DMS 273 treated with DMSO at 0.1 percent for 48 hours (cell line): ENCODE measurements at regions not wholly inside any gene's neighbourhood (a gene's known extent, or its start where the extent isn't known, plus 50 kb on each side); places are given as distances from the start of the nearest gene placed in this dataset.

ENCODE experiments used
- DNase-seq: peaks from one replicate; lab custom pipeline; 2025; lab: John Stamatoyannopoulos, UW

GRCh38 chr22:48238284-48238915, 1476.0 kb downstream of the TBC1D22A start:
- no peak for DNase-seq

DNA sequence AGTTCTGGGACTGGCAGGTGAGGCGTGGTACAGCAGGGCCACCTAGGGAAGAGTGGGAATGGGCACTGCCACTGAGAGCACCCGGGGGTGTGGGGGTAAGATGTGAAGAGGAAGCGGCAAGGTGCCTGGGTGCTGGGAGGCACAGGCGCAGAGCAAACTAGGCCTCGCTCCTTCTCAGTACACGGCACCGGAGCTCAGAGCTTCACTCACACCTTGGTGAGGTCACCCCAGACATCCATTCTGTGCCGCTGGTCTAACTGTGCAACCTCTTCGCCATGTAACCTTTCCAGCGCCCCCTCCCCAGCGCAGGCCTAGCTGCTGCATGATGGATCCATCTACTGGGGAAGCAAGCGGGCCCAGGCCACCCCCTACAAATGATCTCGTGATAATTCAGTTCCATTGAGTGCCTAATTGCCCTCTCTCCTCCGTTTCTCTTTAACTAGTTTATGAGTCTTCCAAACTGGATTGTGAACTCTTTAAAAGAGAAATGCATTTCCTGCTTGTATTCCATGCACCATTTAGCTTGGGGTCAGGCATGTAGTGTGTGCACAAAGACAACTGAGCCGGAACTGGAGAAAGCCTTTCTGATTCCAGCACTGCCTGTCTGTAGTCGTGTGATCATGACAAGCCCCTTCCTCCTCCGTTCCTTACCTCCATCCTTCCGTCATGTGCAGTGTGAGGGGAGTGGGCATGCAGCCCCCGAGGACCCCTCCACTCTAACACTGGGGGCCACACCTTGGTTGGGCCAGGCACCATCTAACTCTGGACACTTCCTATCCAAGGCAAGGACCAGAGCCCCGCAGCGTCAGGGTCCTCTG, 1475.2 kb downstream of the TBC1D22A start:
- DNase-seq, result no peak

DNA sequence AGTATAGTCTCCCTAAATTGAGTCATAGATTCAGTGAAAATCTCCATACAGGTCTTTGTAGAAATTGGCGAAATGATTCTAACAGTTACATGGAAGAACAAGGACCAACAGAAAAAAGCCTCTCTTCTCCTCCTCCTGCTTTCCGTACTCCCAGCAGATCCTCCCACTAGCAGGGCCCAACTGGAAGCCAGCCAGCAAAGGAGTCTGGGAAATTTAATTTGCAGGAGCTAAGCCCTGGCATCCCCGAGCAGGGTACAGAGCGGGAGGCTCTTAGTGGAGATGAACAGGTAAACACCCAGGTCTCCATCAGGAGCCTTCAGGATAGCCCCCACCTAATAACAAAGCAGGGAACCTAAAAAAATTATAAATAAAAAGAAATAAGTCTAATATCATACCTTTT, 1473.8 kb downstream of the TBC1D22A start:
- no peak for DNase-seq

GRCh38 chr22:48235744-48236143, 1473.3 kb downstream of the TBC1D22A start:
- no peak for DNase-seq

DNA sequence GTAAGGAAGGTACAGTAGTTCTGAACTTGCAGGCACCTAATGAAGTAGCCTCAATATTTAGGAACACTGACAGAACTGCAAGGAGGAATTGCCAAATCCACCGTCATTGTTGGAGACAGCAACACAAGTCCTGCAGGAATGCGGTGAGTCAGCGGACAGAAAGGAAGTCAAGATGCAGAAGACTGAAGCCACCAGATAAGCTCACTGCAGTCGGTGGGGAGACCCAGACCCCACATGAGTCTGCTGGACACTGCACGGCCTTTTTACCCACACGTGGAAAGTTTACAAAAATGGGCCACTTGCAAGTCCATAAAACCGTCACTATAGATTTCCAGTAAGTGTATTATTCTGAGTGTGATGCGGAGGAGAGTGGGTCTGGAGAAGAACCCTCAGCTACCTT, 1471.6 kb downstream of the TBC1D22A start:
- DNase-seq, result no peak

GRCh38 chr22:48233586-48233985, 1471.1 kb downstream of the TBC1D22A start:
- no peak for DNase-seq

DNA sequence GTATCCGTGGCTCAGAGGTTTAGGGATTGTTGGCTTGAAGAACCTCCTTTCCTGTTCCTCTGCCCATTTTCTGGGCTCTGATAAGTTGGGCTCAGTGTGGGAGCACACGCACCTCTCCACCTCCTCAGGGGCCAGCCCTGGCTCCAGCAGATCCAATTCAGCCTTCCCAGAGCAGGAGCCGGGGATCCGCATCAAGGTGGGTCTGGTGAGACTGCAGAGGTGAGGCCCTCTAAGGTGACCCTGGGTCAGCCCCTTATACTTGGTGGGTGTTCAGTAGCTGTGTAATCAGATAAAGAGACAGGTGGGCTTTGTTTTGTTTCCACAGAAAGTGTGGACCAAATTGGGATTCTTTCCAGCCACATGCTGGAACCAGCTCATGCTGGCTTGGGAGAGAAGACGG, 1466.0 kb downstream of the TBC1D22A start:
- no peak for DNase-seq

- DNase-seq, result no peak
These were observed 1465.0 kb downstream of the TBC1D22A start for GRCh38 chr22:48227341-48228018.

- no peak for DNase-seq
These were observed 1463.9 kb downstream of the TBC1D22A start for GRCh38 chr22:48226026-48227013.

- DNase-seq, result no peak
These were observed 1461.9 kb downstream of the TBC1D22A start for GRCh38 chr22:48224332-48224731.

DNA sequence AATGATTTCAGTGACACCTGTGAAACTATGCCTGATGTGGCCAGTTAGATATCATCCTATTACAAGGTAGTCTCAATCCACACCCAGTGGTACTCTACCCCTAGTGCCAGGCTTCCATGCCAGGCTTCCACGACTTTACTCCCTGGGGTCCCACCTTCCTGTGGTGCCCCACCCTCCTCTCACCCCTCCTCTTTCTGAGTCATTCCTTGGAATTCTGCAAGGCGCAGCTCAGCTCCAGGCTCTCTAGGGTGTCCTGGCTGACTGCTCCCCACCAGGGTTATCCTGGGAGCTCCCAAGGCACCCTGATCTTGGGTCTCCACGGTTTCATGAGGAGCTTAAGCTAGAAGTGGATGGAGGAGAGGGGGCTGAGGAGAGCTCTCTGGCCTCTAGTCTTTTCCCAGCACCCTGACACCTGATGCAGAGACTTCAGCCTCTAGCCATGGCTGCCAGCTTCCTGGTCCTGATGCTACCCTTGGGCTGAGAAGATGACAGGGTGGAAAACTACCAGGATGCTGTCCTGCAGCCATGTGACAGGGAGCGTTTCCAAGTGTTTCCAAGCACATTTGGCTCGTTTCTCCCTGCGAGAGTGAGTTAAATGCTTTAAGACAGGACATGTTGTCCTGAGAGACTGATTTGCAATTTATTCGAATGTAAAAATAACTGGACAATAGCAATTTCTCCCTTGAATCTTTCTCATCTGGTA, 1461.2 kb downstream of the TBC1D22A start:
- DNase-seq, result no peak

GRCh38 chr22:48222742-48223487, 1460.5 kb downstream of the TBC1D22A start:
- DNase-seq, result no peak

- no peak for DNase-seq
These were observed 1456.5 kb downstream of the TBC1D22A start for GRCh38 chr22:48218889-48219420.

GRCh38 chr22:48217596-48217995, 1455.1 kb downstream of the TBC1D22A start:
- DNase-seq, result no peak

DNA sequence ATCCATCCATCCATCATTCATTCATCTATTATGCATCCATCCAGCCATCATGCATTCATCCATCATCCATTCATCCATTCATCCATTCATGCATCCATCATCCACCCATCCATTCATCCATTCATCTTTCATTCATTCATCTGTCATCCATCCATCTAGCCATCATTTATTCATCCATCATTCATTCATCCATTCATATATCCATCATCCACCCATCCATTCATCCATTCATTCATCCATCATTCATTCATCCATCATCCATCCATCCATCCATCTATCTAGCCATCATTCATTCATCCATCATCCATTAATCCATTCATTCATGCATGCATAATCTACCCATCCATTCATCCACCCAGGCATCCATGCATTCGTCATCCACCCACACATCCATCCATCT, 1450.3 kb downstream of the TBC1D22A start:
- no peak for DNase-seq

DNA sequence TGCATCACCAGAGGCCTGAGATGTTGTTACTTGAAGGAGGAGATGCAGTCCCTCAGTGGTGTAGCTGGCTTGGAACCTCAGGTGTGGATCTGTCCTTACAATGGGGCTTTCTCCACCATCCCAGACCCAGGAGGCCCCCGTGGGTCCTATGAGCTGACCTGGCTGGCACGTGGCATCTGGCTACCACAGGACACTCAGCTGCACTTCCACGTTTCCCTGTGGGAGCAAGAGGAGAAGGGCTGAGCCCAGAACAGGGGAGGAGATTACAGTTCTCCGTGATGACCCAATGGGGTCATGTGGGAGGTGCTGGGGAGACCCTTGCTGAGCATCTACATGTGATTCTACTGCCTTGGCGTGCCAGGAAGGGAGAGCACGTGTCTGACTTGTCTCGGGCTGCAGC, 1448.4 kb downstream of the TBC1D22A start:
- no peak for DNase-seq

- DNase-seq, result no peak
These were observed 1447.7 kb downstream of the TBC1D22A start for GRCh38 chr22:48210198-48210580.

GRCh38 chr22:48209473-48210197, 1447.2 kb downstream of the TBC1D22A start:
- no peak for DNase-seq

DNA sequence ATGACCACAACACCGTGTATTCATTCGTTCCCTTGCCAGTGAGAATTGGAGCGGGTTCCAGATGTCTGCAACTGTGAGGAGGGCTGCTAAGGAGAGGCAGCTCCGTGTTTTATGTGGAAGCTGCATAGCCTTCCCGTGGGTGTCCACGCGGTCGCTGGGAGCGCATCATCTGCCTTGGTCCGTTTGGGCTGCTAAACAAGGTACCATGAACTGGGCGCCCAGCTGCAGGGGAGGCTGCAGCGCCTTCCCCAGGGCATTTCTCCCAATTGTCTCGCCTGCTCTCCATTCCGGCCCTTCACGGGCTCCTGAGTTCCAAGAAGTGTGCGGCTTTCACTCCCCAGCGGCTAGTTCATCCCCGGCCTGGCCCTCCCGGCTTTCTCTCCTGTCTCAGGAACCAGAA, 1446.4 kb downstream of the TBC1D22A start:
- DNase-seq, result no peak
